Stimulated activated CD8-positive, alpha-beta memory T cell treated with anti-CD3 and anti-CD28 coated beads, Interleukin-7, amount 100 ng/mL, for 48 hours (primary cell): ENCODE measurements at regions not wholly inside any gene's neighbourhood (a gene's known extent, or its start where the extent isn't known, plus 50 kb on each side); places are given as distances from the start of the nearest gene placed in this dataset.
A peak's percentile ranks its signal among the peaks of the same experiment; 100 is the strongest.

Experiments used
- DNase-seq, 2 donors: peaks; one replicate each; pipeline ENCODE4 v3.0.0-alpha.2; 2020; ENCODE audit warnings: low read depth in 1 of 2; ENCODE audit errors: extremely low read depth in 1 of 2

GRCh38 chr10:2951235-2951835 lies 116.0 kb upstream of the PFKP start:
- DNase-seq = no peak

GRCh38 chr10:2950546-2950945 lies 116.8 kb upstream of the PFKP start:
- no peak for DNase-seq

- DNase-seq = peak in 1 of 2 donors; percentile 44
Measured at GRCh38 chr10:2949948-2950354, 117.4 kb upstream of the PFKP start.

- DNase-seq = no peak
Measured at GRCh38 chr10:2949221-2949947, 118.0 kb upstream of the PFKP start.

DNA sequence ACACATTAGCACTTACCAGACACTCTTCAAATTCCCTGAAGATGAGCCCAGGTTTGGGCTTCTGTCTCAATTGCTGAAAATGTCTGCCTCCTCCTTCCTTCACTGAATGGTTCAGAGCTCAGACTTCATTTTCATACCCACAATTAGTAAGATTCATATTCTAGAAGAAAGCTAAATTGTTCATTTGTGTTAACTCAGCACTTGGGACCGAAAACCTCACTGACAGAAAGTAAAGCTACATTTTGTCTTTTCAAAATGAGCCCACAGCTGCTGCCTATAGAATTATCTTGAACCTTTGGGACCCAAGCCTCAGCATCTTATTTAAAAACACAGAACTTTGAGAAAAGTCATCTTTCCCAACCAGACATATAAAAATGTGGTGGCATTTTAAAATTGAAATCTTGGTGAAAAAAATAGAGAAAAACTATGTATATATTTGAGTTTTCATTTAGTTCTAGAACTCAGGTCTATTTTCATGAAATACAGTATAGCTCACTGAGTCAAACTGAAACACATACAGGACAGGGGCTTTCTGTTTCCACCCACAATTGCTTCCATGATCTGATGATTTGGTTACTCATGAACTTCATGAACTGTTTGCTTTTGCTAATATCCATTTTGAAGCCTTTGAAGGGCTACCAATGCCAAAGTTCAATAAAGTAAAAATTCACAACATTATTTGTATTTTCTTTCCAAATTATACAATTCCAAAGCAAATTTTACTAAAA lies 119.1 kb upstream of the PFKP start:
- no peak for DNase-seq

GRCh38 chr10:2944788-2945187 lies 122.6 kb upstream of the PFKP start:
- no peak for DNase-seq

DNA sequence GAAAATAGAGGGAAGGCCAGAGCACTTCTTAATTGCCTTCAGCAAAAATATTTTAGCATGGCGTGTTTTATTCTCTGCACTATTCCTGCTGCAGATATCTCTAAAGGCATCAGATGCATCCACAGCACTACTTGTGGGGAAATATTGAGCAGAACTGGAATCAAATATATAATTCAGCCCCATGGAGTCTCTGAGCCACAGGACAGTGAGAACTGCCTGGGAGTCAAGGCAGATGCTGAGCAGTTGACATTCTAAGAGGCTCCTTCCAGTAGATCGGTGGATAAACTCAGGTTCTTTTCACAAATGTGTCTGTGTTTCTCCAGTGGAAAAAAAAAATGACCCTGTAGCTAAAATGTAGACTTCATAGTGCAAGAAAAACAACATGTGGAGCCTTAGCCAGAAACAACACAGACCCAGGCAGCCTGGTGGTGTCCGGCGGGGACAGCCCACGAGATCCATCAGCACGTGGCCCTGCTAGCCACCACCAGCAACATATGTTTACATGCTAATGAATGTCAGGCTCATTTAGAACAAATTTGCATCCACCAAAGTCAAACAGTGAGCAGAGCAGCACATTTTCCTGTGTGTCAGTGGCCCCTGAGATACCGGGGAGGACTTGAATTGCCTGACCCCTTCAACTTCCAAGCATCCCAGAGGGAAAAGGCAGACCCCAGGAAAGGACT lies 123.3 kb upstream of the PFKP start:
- DNase-seq = no peak

DNA sequence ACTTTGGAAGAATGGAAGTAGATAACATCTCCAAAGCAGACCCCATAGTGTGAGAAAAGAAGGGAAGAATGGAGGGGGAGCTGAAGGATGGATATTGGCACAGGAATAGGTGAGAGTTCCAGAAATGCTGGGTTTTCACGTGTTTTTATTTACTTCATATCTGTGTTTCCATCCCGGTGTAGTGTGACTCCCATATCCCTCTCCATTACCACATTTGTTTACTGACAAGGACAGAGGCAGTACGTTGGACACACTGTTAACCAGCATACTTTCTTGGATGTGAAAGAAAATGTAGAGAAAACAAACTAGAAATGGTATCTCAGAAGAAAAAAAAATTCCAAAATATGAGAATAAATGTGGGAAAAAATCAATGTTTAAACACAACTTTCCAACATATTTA lies 124.4 kb upstream of the PFKP start:
- no peak for DNase-seq

DNA sequence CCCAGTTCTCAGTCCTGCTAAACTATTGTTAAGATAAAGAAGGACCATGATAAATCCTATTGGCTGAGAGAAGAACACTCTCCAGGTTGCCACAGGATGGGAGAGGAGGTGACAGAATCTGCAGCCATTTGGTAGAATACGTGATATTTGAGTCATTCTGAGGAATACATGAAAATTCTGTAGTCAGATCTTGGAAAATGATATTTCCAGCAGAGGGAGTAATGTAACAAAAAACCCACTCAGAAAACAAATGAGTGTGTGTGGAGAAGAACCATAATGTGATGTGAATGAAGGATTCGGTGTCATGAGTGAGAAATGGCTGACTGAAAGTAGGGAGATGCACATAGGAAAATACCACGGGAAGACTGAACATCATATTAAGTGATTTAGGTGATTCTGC lies 128.5 kb upstream of the PFKP start:
- DNase-seq = no peak

GRCh38 chr10:2936816-2937215 lies 130.5 kb upstream of the PFKP start:
- no peak for DNase-seq

GRCh38 chr10:2935647-2936386 lies 131.5 kb upstream of the PFKP start:
- DNase-seq = no peak

DNA sequence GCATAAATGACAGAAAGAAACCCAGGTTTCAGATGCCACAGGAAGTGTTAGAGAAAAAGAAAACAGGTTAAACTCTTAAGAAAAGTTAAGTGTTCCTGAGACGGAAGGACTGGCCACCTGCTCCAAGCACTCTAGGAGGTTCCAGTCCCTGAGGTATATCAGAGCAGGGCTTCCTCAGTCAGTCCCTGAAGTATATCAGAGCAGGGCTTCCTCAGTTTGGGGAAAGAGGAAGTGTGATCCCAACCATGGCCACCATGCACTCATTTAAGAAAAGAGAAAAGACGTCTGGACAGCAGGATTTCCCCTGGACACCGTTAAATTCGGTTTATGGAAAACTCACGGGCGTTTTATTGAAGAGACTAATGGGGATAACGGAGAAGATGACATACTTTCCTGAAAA lies 133.4 kb upstream of the PFKP start:
- no peak for DNase-seq

DNA sequence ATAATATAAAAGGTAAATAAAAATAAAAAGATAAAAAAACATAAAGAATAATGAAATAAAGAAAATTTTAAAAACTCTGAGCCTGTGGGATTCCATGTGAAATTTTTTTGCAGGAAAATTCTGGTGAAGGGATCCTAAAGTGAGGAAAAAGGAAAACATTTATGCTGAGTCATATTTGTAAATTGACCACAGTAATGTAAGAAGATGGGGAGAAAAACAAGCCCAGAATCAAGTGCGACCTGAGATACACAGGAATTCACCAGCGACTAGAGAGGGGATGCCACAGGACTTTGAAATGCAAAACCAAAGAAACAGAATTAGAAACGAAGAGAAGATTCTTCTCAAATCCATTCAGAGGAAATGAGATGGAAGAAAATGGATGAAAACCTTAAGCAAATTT lies 133.8 kb upstream of the PFKP start:
- no peak for DNase-seq

- no peak for DNase-seq
Measured at GRCh38 chr10:2933071-2933470, 134.3 kb upstream of the PFKP start.

GRCh38 chr10:2929480-2930258 lies 137.7 kb upstream of the PFKP start:
- DNase-seq = no peak

DNA sequence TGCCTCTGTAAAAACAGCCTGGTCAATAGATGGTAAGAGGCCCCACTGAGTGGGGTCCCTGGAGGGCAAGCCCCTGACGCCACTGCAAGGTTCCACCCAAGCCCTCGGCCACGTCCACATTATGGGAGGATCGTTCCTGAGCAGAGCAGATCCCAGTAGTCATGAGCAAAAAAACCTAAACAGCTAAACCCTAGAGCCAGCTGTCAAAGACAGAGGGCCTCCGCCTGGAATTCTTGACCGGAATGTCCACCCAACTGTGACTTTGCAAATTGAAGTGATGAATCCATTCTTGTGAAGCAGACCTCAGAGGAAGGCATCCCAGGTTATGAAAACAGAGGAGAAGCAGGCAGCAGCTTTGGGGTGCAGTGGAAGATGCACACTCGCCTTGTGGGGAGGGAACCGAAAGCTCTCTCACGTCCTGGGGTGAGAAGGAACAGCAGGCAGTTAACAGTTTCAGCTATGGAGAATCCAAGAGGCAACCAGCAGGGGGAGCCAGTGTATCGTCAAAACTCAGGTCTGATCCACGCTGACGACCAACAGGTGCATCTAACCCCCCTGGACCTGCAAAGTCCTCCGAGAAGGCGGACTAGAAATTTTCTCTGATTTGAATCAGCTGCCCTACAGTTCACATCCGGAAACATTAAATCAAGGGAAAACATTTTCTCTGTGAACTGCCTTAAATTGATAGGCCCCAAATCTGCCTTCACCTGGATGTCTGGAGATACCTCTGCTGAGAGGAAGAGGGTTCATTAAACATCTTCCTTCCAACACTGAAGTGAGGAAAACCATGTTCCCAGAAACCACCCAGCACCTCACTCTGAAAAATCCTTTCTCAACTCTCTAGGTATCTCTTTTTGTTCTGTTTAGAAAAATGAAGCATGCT lies 139.1 kb upstream of the PFKP start:
- peak; percentile 24 to 36 for DNase-seq

GRCh38 chr10:2926918-2927660 lies 140.3 kb upstream of the PFKP start:
- DNase-seq = no peak

- DNase-seq = no peak
Measured at GRCh38 chr10:2925631-2926030, 141.7 kb upstream of the PFKP start.
